Transverse colon (tissue), 4 donors: ENCODE measurements at regions not wholly inside any gene's neighbourhood (a gene's known extent, or its start where the extent isn't known, plus 50 kb on each side); places are given as distances from the start of the nearest gene placed in this dataset.

Experiments
- DNase-seq: peaks from one replicate; pipeline ENCODE4 v3.0.0-alpha.2; 2019
- H3K27ac ChIP-seq, 4 donors: fragments of 200-600 bp; sonication (generic); 2 replicates each; pipeline ENCODE4 v1.5.1; 2016 to 2018; ENCODE audit warnings: inconsistent platforms in 4 of 4
- H3K27me3 ChIP-seq: fragments of 200-600 bp; sonication (generic); 2 replicates; pipeline ENCODE4 v1.5.1; 2017; ENCODE audit warnings: inconsistent platforms
- H3K36me3 ChIP-seq, 4 donors: fragments of 200-600 bp; sonication (generic); 2 replicates each; pipeline ENCODE4 v1.5.1; 2017 to 2019; ENCODE audit warnings: inconsistent platforms in 4 of 4
- H3K4me1 ChIP-seq, 4 donors: fragments of 200-600 bp; sonication (generic); 2 replicates each; pipeline ENCODE4 v1.5.1; 2017 to 2020; ENCODE audit warnings: inconsistent platforms in 4 of 4
- H3K4me3 ChIP-seq, 4 donors: fragments of 200-600 bp; sonication (generic); 1 replicate in 1 of 4; 2 replicates in 3 of 4; pipeline versions ENCODE4 v1.5.1 to v1.6.1; 2017 to 2019; ENCODE audit warnings: inconsistent platforms in 4 of 4
- H3K9me3 ChIP-seq, 2 donors: fragments of 200-600 bp; sonication (generic); 2 replicates each; pipeline ENCODE4 v1.5.1; 2017 to 2019; ENCODE audit warnings: inconsistent platforms in 2 of 2
- EP300 ChIP-seq: sonication (generic); formaldehyde crosslinking; IDR thresholded peaks from one replicate; pipeline ENCODE4 v1.6.1; 2017; ENCODE audit warnings: antibody characterized with exemption, low read depth
- POLR2A ChIP-seq: fragments of 450-650 bp; IDR thresholded peaks from one replicate; pipeline ENCODE4 v1.6.1; 2016; ENCODE audit warnings: antibody characterized with exemption, mild to moderate bottlenecking, moderate library complexity
- POLR2AphosphoS5 ChIP-seq, 3 donors: sonication (generic); formaldehyde crosslinking; IDR thresholded peaks; one replicate each; pipeline ENCODE4 v1.6.1; 2016; ENCODE audit warnings: antibody characterized with exemption in 3 of 3
- WGBS, 2 donors: methylation state at CpG; one replicate each; pipeline ENCODE4 v1.1.5; 2018; ENCODE audit warnings: low coverage in 1 of 2; 5-methylcytosine and 5-hydroxymethylcytosine counted together
- in situ Hi-C, 4 donors: fragments of 200-750 bp; cut with MboI; loops; one replicate each; pipeline versions ENCODE4 v1.15.0 to v1.15.1; 2017; ENCODE audit warnings: low sequenced_read_pairs in 3 of 4, low pct_ligation_motif_present in 1 of 4, low pct_unique_long_range_greater_than_20kb in 1 of 4
- intact Hi-C: fragments of 100-400 bp; cut with DNase I; formaldehyde crosslinking; loops from one replicate; pipeline ENCODE4 v1.15.1; 2023; ENCODE audit warnings: low total_unique reads
- TF ChIP-seq, protein P1 (sequence below), 5 experiments: fragments of 200-600 bp in 3 of 5; fragments of 450-650 bp in 2 of 5; sonication (generic) in 3 of 5; IDR thresholded peaks; 1 replicate in 2 of 5; 2 replicates in 3 of 5; pipeline ENCODE4 v1.5.1; 2016 to 2017; ENCODE audit warnings: antibody characterized with exemption in 5 of 5, inconsistent platforms in 3 of 5, mild to moderate bottlenecking in 2 of 5, moderate library complexity in 1 of 5

DNA sequence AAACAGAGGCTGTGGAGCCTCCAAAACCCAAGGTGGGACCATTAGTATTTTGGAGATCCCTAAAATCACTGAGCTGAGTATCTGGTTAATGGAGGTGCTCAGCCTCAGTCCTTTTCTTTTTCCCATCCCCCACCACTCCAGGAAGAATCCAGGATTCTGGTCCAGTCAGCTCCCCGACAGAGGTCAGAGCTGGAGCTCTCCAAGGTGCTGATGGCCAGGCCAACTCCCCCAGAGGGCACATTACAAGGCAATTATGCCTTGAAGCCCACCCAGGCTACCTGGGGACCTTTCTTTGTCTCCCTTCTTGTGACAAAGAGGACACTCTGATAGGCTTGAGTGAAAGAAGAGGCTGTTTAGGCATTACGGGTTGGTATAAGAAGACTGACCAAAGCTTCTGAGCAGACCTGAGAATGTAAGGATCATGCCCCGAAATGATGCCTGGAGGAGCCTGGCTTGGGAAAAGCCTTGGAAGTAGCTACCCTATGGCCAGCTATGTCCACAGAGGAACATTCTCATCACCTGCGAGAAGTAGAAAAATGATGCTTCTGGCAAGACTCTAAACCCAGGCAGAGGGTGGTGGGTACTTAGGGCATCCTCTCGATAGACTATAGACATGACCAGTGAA lies 102.5 kb upstream of the LDAH start:
- Histone ChIP-seq H3K4me3 (no peak overlapping the region), H3K4me1 (no peaks in the 10 kb centered on the region), H3K9me3 (no peaks in the 10 kb centered on the region), H3K27me3 (no peaks in the 10 kb centered on the region), H3K36me3 (no peaks in the 10 kb centered on the region), H3K27ac (no peak overlapping the region)
- DNase-seq, result no peak
- TF ChIP-seq EP300 (no peak), POLR2A (no peak), POLR2AphosphoS5 (IDR thresholded peaks at IDR 0.05) (no peak)
- 81 to 94% methylated on average over 3 to 5 of the region's 5 CpGs for WGBS, 2 donors
- intact Hi-C loops (no loop called here), in situ Hi-C loops (no loop called here)

DNA sequence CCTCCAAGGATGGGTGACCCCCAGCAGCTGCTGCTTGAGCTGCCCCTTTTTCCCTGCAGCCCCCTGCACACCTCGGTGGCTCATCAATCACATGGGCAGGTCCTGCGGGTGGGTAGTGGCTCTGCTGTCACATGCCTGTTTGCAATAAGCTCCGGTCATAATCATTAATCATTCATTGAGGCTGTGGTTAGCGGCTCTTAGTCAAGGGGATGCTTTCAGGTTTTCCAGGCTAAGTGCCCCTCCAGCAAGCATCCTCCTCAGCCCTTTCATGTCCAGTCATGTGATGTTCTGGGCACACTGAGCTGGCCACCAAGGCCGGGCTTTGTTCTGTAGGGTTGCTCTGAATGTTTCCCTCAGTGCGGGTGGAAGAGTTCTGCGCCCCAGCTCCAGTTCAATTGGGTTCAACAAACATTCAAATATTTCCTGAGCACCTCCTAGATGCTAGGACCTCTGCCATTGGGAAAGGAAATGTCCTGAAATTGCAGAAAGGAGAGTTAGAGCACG lies 96.4 kb upstream of the LDAH start:
- no peak for DNase-seq
- Histone ChIP-seq H3K27me3 (no peaks in the 10 kb centered on the region), H3K27ac (no peak overlapping the region), H3K4me1 (no peaks in the 10 kb centered on the region), H3K4me3 (no peak overlapping the region), H3K36me3 (no peaks in the 10 kb centered on the region), H3K9me3 (no peaks in the 10 kb centered on the region)
- intact Hi-C loops (no loop called here), in situ Hi-C loops (no loop called here)
- WGBS, 2 donors, result 66 to 67% methylated on average over 1 to 8 of the region's 8 CpGs
- TF ChIP-seq, protein P1, sequence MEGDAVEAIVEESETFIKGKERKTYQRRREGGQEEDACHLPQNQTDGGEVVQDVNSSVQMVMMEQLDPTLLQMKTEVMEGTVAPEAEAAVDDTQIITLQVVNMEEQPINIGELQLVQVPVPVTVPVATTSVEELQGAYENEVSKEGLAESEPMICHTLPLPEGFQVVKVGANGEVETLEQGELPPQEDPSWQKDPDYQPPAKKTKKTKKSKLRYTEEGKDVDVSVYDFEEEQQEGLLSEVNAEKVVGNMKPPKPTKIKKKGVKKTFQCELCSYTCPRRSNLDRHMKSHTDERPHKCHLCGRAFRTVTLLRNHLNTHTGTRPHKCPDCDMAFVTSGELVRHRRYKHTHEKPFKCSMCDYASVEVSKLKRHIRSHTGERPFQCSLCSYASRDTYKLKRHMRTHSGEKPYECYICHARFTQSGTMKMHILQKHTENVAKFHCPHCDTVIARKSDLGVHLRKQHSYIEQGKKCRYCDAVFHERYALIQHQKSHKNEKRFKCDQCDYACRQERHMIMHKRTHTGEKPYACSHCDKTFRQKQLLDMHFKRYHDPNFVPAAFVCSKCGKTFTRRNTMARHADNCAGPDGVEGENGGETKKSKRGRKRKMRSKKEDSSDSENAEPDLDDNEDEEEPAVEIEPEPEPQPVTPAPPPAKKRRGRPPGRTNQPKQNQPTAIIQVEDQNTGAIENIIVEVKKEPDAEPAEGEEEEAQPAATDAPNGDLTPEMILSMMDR (IDR thresholded peaks at IDR 0.05), result no peak
- no peak for TF ChIP-seq POLR2A

DNA sequence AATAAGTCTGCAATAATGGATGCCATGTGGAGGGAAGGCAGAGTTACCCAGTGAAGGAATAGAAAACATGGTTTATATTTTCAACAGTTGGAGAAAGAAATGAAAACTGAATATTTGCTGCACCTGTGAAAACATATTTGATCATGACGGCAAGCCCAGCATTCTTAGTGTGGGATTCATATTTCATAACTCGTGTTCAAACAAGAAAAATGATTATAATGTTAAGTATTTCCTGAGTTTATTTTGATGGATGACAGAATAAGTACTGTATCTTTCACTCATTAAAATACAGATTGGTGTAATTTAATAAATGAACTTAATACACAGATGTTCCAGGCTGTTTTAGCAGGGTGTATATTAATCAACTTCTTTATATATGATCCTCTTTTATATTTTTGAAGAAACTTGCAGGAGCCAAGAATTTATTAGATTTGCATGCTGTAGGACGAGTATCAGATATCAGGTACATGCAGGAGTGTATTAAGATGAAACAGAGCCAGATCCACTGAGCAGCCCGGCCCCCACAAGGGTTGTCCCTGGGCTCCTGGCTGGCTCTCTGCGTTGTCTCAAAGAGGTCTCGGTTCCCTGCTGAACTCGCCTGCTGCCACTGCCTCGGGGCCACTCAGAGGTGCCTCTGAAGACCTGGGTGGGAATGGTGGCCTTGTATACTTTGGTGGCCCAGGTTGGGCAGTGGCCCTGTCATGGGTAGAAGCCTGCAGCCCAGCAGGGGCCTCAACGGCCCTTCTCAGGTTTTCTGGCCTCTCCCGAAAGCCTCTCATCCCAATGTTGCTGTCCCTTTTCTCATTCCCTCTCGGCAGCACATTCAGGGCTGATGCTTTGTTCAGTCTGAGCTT lies 95.0 kb upstream of the LDAH start:
- no peak overlapping the region for H3K27ac ChIP-seq
- no peak overlapping the region for H3K4me3 ChIP-seq
- no peaks in the 10 kb centered on the region for H3K36me3 ChIP-seq
- H3K4me1 ChIP-seq, result no peaks in the 10 kb centered on the region
- no peaks in the 10 kb centered on the region for H3K9me3 ChIP-seq
- TF ChIP-seq POLR2AphosphoS5 (IDR thresholded peaks at IDR 0.05) (no peak), EP300 (no peak), POLR2A (no peak)
- TF ChIP-seq, protein P1 (IDR thresholded peaks at IDR 0.05), result no peak
- intact Hi-C loops, result no loop called here
- in situ Hi-C loops, result no loop called here
- 44 to 57% methylated on average over 3 to 11 of the region's 11 CpGs for WGBS, 2 donors
- no peaks in the 10 kb centered on the region for H3K27me3 ChIP-seq
- no peak for DNase-seq

DNA sequence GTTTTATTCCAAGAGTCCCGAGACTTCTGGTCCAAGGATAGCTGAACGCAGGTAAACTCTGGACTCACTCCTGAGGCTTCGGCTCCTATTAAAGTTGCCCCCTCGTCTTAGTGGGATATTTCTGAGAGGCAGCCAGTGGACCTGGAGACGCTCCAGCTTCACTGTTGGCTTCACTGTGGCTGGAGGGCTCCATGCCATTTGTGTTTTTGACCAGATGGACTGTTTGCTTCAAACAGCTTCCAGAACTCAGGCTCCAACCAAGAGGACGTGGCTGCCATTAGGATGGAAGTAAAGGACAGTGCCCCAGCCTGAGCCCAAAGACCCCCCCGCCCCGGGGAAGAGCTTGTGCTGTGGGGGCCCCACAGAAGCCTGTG lies 94.4 kb upstream of the LDAH start:
- H3K4me3 ChIP-seq, result no peak overlapping the region
- H3K9me3 ChIP-seq, result no peaks in the 10 kb centered on the region
- intact Hi-C loops (no loop called here), in situ Hi-C loops (no loop called here)
- DNase-seq, result no peak
- no peaks in the 10 kb centered on the region for H3K36me3 ChIP-seq
- no peaks in the 10 kb centered on the region for H3K4me1 ChIP-seq
- TF ChIP-seq, protein P1 (IDR thresholded peaks at IDR 0.05), result no peak
- no peak for TF ChIP-seq POLR2AphosphoS5 (IDR thresholded peaks at IDR 0.05)
- TF ChIP-seq POLR2A, result no peak
- TF ChIP-seq EP300, result no peak
- WGBS, 2 donors, result 53 to 74% methylated on average over 3 to 8 of the region's 8 CpGs
- no peak overlapping the region for H3K27ac ChIP-seq
- no peaks in the 10 kb centered on the region for H3K27me3 ChIP-seq
